Stimulated activated CD8-positive, alpha-beta memory T cell treated with anti-CD3 and anti-CD28 coated beads, Interleukin-12 subunit alpha, Interleukin-12 subunit beta, amount 100 ng/mL, for 4 hours (primary cell): ENCODE measurements at regions not wholly inside any gene's neighbourhood (a gene's known extent, or its start where the extent isn't known, plus 50 kb on each side); places are given as distances from the start of the nearest gene placed in this dataset.
"Not testable (repeated sequence)": the region's sequence is repeated elsewhere in the genome, so short reads cannot be mapped to it uniquely, and the experiment has no call there.

Experiments used
- DNase-seq: peaks from one replicate; pipeline ENCODE4 v3.0.0-alpha.2; 2020; ENCODE audit warnings: low read depth

DNA sequence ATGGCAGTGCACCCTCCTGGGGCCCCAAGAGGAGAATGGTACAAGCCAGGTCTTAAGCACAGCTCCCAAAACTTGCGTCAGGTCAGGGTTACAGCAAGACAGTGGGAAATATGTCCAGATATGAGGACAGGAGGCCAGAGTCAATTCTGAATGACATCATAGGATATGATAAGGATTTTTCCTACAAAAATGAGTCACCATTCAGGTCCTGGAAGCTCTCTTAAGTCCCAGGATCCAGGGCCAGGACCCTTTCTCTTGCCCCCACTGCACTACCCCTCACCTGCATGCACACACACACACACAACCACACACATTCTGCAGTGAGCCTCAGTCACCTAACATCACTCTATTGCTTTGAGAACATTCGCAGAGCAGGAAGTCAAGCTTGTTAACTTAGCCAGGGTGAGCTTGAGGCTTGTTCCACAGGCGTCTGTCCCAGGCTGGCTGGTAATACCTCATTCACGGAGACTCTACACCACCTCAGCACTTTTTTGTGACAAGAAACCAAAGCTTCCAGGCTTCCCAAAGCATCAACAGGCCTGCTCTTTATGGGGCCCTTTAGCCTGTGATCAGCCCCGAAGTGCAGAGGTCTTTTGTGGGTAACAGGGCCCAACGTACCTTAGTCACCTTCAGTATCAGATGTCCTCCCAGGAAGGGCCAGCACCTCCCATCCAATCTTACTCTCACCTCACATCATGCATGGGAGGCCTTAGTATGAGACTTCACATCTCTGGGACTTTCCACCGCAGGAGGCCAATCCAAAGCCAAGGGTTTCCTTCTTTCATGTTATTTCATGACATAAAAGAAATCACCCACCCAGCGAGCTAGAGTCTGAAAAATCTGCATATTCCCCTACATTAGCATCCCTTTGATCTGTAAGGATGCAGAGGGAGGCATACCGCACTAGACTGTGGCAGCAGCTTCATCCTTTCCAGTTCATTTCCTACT lies 74.0 kb upstream of the LIPC start:
- no peak for DNase-seq

DNA sequence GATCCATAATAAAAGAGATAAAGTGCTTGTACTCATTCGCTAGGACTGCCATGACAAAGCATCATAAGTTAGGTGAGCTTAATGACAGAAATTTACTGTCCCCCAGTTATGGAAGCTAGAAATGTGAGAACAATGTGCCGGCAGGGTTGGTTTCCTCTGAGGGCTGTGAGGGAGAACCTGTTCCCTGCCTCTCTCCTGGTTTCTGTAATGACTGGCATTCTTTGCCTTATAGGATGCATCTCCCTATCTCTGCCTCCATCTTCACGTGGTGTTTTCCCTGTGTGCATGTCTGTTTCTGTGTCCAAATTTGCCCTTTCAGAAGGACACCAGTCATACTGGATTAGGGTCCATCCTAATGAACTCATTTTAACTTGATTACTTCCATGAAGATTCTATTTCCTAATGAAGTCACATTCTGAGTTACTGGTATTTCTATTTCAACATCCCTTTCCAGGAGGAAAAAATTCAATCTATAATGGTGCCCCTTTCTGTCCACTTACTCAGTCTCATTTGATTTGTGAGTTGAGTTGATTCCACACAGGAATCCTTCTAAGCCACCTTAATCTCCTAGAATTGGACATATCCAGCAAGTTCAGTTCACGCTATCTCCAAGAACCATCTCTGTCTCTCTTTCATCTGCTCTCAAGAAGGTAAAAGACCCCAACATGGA lies 71.2 kb upstream of the LIPC start:
- no peak for DNase-seq

DNA sequence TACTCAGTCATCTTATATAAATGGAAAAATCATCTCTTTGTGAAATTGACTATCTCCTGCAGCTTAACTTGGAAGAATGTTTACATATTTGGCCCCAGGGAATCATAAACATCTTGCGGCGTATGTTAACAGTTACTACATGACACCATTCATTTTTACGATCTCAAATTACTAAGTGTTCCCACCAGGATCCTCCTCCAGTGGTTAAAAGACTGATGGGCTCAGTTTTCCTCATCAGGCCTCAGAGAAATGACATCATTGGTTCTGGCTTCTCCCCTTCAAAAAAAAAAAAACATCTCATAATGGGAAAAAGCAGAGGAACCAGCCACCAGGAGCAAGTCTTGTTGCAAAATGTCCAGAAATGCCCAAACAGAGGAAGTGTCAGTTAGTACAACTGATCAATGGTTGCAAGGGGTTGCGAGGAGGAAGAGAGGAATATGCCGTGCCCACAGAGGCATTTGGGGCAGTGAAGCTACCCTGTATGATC lies 70.5 kb upstream of the LIPC start:
- no peak for DNase-seq

DNA sequence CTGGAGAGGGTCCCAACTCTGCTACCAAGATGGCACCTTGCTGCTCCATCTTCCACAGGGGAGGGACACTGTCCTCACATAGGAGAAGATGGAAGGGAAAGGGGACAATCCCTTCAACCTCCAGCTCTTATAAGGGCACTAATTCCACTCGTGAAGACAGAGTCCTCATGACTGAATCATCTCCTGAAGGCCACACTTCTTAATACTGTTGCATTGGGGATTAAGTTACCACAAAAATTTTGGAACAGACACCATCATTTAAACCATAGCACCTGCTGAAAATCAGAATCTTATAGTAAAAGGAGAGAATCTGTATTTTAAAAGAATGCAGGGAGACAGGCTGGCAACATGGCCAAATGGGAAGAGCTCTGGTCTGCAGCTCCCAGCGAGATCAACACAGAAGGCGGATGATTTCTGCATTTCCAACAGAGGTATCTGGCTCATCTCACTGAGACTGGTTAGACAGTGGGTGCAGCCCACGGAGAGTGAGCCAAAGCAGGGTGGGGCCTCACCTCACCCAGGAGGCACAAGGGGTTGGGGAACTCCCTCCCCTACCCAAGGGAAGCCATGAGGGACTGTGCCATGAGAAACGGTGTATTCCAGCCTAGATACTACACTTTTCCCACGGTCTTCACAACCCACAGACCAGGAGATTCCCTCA lies 69.4 kb upstream of the LIPC start:
- no peak for DNase-seq

DNA sequence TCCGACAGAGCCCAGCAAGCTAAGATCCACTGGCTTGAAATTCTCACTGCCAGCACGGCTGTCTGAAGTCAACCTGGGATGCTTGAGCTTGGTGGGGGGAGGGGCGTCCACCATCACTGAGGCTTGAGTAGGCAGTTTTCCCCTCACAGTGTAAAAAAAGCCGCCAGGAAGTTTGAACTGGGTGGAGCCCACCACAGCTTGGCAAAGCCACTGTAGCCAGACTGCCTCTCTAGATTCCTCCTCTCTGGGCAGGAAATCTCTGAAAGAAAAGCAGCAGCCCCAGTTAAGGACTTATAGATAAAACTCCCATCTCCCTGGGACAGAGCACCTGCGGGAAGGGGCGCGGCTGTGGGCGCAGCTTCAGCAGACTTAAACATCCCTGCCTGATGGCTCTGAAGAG lies 68.7 kb upstream of the LIPC start:
- DNase-seq: not testable (repeated sequence)

DNA sequence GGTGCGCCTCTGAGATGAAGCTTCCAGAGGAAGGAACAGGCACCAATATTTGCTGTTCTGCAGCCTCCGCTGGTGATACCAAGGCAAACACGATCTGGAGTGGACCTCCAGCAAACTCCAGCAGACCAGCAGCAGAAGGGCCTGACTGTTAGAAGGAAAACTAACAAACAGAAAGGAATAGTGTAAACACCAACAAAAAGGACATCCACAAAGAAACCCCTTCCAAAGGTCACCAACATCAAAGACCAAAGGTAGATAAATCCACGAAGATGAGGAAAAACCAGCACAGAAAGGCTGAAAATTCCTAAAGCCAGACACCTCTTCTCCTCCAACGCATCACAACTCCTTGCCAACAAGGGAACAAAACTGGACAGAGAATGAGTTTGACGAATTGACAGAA lies 68.1 kb upstream of the LIPC start:
- not testable (repeated sequence) for DNase-seq

DNA sequence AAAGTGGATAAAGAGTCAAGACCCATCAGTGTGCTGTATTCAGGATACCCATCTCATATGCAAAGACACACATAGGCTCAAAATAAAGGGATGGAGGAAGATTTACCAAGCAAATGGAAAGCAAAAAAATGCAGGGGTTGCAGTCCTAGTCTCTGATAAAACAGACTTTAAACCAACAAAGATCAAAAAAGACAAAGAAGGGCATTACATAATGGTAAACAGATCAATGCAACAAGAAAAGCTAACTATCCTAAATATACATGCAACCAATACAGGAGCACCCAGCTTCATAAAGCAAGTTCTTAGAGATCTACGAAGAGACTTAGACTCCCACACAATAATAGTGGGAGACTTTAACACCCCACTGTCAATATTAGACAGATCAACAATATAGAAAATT lies 66.7 kb upstream of the LIPC start:
- DNase-seq: not testable (repeated sequence)

DNA sequence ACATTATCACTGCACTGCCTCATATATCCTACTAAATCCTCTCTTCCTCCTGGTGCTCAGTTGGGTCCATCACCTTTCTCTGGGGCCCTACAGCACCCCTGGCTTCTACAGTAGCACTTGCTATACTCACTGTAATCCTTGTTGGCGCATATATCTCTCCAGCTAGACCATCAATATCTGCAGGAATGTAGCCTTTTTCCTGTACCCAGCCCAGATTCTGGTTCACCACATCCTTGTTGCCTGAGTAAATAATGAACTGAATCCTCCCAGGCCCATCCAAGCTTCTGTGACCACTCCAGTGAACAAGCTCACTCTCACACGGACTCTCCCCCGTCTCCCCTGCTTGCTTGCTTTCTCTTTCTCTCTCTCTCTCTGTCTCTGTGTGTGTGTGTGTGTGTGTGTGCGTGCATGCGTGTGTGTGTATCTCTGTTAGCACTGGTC lies 62.5 kb upstream of the LIPC start:
- no peak for DNase-seq

DNA sequence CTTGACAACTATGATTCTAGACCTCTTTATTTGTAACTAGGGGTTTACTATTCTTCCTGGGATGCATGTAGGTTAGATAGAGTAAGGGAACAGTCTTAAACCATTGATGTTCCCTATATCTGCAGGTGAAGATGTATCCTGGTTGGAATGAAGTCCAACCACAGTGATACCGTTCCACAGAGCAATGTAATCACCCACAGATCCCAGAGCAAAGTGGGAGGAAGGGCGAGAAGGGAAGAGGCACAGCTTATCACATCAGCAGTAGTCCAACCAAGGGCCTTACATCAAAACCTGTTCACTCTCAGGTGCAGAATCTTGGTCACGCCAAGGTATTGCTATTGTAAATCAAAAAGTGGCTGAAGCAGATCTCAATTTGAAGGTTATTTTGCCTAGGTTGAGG lies 61.8 kb upstream of the LIPC start:
- no peak for DNase-seq

DNA sequence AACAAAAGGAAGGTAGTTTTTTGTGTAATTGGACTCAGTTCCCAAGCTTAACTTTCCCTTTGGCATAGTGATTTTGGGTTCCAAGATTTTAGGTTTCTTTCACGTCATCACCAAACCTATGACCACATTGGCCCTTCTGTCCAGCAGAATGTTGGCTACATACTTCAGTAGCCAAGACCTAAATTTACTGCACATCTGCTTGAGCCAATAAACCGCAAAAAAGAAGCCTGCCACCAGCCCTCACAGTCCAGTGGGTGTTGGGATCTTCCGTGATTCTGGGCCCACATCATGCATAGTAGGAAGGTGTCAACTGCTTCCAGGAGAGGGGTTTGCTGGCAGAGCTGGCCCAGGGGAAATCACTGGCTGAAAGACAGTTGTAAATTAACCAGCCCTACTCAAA lies 57.6 kb upstream of the LIPC start:
- DNase-seq: no peak

DNA sequence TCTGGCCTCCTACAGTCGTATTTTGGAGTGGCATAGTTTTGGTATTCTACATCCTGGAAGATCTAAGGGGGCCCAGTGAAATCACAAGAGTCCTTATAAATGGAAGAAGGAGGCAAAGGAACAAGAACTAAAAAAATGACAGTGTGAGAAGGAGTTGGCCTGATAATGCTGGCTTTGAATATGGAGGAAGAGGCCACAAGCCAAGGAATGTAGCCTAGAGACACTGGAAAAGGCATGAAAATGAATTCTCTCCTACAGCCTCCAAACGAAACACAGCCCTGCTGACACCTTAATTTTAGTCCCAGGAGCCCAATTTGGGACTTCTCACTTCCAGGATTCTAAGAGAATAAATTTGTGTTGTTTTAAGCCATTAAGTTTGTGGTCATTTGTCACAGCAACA lies 54.6 kb upstream of the LIPC start:
- DNase-seq: no peak

DNA sequence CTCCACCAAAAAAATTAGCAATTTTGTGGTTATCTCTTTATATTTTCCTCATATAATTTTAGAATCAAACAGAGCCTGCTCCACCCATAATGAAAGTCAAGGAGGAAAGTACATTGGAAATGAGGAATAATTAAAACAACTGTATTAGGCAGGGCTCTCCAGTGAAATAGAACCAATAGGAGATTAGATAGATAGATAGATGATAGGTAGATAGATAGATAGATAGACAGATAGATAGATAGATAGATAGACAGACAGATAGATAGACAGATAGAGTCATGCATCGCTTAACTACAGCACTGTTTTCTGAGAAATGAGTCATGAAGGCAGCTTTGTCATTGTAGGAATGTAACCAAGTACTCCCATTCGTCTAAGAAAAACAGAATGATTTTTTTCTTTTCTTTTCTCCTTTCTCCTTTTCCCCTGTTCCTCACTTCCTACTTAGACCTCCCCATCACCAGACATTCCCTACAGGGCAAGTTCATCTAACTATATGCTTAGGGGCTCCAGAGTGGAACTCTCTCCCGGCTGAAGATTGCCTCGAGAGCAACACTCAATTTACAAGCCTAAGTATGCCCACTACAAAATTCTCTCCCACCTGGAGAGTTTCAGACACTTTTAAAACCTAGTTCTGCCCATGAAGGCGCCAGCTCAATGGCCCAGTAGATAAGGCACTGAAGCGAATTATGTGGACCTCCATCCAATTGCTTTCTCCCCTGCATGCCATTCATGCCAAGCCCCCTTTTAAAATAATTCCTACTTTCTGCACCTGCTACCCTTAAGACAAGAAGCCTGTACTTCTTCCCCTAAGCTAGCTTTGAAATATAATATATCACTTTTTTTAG lies 53.3 kb upstream of the LIPC start:
- no peak for DNase-seq

DNA sequence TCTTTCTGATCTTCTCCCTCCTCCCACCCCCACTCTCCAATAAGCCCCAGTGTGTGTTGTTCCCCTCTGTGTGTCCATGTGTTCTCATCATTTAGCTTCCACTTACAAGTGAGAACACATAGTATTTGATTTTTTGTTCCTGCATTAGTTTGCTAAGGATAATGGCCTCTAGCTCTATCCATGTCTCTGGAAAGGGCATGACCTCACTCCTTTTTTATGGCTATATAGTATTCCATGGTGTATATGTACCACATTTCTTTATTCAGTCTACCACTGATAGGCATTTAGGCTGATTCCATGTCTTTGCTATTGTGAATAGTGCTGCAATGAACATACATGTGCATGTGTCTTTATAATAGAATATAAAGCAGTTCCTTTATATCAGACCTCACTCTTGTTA lies 52.3 kb upstream of the LIPC start:
- DNase-seq: not testable (repeated sequence)

DNA sequence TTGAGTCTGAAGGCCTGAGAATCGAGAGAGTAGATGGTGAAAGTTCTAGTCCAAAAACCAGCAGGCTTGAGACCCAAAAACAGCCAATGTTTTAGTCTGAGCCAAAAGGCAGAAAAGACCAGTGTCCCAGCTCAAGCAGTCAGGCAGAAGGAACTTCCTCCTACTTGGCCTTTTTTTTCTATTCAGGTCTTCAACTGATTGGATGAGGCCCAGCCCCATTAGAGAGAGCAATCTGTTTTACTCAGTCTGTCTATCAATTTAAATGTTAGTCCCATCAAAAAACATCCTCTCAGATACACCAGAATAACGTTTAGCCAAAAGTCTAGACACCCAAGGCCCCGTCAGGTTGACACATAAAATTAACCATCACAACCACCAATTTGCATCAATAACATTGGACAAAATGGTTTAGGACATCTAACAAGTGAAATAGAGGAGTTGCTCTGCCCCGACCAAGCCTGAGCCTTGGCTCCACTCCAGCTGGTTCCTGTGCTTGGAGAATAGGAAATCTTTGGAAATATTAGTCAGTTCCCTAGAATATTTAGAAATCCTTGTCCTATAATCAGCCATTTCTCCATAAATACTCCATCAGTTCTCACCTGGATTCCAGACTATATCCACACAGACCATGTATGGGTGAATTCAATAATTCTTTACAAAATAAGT lies 51.4 kb upstream of the LIPC start:
- no peak for DNase-seq

DNA sequence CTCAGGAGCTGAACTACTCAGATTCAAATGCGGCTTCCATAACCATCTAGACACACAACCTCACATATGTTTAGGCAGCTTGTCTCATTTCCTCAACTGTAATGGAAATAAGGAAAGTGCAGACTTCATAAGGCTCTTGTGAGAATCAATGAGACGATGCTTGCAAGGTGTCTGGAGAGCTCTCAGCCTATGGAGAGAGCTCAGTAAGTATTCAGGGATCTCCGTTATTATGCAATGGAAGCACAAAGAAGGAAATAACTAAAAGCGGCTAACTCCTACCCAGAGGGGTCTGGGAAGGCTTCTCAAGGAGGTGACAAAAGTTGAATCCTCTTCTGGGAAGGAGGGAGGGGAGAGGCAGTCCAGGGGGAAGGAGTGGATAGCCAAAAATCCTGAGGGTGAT lies 50.1 kb upstream of the LIPC start:
- DNase-seq: no peak
